Ammon's horn (tissue), 1 donor: ENCODE measurements at regions not wholly inside any gene's neighbourhood (a gene's known extent, or its start where the extent isn't known, plus 50 kb on each side); places are given as distances from the start of the nearest gene placed in this dataset.
"Not testable (repeated sequence)": the region's sequence is repeated elsewhere in the genome, so short reads cannot be mapped to it uniquely, and the experiment has no call there.

Experiments
- DNase-seq: peaks from one replicate; pipeline ENCODE4 v3.0.0-alpha.2; 2016; ENCODE audit warnings: low spot score

- DNase-seq = not testable (repeated sequence)
Observed at GRCh38 chr9:2279138-2279537, 264.0 kb downstream of the SMARCA2 start.

DNA sequence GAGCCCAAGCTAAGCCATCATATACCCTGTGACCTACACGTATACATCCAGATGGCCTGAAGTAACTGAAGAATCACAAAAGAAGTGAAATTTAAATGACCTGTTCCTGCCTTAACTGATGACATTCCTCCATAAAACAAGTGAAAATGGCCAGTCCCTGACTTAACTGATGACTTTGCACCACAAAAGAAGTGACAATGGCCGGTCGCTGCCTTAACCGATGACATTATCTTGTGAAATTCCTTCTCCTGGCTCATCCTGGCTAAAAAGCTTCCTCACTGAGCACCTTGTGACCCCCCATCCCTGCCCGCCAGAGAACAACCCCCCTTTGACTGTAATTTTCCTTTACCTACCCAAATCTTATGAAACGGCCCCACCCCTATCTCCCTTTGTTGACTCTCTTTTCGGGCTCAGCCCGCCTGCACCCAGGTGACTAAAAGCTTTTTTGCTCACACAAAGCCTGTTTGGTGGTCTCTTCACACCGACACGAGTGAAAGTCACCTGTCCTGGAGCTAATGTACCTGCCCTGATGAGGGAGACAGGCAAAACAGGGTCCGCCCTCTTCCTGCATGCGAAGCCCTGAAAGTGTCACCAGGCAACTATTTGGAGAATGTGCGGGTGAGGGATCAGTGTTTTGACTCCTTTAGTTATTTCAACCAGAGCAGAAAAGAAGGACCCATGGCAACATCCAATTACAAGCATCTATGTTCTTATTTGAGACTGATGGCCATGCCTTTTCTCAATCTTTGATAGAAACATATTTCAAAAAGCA, 266.1 kb downstream of the SMARCA2 start:
- DNase-seq = no peak

GRCh38 chr9:2281803-2282185, 266.6 kb downstream of the SMARCA2 start:
- DNase-seq = no peak

GRCh38 chr9:2284770-2285169, 269.6 kb downstream of the SMARCA2 start:
- DNase-seq = no peak

- DNase-seq = no peak
Observed at GRCh38 chr9:2285416-2286332, 270.5 kb downstream of the SMARCA2 start.

GRCh38 chr9:2286333-2286705, 271.2 kb downstream of the SMARCA2 start:
- no peak for DNase-seq

DNA sequence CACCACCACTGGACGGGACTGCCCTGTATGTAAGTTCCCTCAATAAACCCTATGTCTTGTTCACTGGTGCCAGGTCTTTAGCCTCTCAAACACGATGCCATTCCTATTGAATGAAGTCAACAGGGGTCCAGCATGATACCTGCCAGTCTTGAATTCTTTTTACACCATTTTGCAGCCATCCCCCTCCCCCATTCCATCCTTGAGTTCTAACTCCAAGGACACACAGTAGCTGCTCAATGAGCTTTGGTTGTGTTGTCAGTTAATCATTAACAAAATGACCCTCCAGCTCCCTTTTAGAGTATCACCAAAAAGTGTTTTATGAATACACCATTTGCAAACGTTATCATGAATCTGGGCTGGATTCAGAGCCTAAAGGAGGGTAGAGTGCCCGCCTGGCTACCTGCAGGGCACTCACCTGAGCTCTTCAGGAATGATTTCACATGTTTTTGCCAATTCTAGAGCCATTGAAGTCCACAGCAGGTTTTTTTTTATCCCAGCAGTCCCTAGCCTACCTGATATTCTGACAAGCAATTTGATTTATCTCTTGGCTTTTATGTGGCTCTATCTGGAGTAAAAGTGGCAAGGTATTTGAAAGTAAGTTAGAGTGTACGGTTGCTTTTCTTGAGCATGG, 271.8 kb downstream of the SMARCA2 start:
- no peak for DNase-seq

DNA sequence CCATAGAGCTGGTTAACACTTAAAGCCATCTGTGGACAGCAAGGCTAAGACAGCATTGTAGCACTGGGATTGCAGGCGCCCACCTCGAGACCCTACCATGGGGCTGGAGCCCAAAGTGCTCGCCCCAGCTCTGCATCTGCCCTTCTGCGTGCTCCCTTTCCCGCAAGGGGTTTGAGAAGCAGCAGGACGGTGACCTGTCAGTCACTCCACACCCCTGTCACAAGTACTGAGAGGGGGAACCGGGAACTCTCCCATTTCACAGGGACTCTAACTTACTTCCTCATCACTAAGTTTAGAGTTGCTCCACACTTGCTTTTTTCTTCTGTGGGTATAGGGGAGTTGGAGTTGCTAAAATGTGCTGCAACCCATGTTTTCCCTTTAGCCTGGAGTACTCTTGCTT, 273.2 kb downstream of the SMARCA2 start:
- DNase-seq = no peak

DNA sequence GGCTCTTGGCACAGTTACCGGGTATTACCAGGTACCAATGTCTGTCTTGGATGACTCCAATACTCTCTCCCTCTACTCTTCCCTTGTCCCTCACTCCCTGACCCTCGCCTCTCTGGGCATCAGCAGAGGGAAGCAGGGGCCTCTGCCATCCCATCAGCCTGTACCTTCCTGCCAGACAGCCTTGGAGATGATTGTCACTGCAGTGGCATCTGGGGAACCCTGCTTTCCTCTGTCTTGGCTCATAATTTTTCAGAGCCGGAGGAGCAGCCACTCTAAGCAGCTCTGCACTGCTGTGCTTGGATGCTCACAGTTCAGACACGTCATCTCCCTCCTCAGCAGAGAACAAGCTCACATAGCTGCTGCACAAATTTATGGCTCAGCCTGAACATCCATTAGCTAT, 274.1 kb downstream of the SMARCA2 start:
- DNase-seq = peak; percentile 48

DNA sequence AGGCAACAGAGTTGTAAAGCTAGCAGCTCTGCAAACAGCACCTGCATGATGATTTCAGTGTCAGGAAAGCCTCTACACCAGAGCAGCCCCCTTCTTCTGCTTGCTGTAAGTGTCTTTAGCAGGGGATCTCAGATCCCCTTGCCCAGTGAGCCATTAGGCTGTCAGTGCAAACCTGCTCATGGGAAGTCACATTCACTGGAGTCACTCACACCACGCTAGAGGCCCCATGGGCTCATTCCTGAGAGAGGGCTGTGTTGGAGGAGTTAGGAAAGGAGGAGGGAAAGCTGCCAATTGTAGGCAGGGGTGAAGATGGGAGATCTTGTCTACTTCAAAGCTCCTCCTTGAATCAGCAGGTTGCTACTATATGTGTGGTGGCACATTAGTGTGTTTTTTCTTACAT, 275.2 kb downstream of the SMARCA2 start:
- DNase-seq = no peak

DNA sequence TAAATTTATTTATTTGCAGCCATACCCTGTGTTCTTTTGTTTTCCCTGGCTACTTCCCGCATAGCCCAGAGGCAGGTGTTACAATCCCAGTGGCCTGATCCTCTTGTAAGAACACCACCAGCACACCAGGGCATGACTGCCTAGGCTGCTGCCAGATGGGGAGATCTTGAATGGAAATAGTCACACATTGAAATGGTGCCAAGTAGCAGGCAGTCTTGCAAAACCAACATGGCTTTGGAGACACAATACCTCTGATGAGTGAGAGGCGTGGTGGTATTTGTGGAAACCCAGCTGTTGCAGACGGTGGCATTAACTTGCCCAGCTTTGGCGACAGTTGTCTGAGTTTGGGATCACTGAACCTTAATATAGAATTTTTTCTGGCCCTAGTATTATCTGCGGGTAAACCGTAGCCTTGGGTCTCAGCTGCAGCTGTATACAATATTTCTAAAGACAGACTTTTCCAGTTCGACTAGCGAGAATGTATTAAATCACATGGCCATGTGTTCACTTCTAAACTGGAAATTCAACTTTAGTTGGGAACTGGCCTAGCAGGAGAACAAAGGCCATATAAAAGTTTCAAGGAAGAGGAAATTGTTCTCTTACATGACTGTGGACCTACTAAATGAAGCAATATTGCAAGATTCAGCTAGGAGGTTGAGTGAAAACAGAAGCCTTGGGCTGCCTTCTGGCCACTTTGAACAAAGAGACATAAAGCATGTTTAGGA, 277.0 kb downstream of the SMARCA2 start:
- no peak for DNase-seq

DNA sequence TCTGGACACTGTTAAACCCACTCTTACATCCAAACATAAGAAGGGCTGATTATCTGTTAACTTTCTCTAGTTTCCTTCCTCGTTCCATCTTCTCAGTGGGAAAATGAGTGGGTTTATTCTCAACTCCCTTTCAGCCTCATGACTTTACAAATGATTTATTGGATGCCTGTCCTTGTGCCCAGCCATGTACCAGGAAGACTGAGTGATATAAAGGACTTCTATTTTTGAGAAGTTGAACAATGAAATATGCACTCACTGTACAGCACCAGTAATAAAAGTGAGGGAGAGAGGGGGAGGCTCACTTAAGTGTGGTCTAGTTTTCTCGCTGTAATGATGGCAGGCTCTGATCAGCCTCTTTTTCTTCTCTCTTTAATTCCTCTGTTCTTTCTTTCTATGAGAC, 277.6 kb downstream of the SMARCA2 start:
- DNase-seq = no peak

DNA sequence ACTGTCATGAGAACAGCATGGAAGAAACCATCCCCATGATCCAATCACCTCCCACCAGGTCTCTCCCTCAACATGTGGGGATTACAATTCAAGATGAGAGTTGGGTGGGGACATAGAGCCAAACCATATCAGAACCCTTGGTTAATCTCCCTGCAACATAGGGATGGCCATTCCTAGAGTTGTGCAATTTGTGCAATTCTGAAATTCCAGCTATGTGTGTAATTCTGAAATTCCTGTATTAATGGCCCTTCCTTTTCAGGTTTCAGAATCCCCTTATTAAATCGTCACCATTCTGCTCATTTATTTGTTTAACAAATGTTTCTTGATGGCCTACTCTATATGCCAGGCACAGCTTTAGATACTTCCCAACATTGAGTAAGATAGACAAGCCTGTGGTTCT, 282.6 kb downstream of the SMARCA2 start:
- DNase-seq = no peak

DNA sequence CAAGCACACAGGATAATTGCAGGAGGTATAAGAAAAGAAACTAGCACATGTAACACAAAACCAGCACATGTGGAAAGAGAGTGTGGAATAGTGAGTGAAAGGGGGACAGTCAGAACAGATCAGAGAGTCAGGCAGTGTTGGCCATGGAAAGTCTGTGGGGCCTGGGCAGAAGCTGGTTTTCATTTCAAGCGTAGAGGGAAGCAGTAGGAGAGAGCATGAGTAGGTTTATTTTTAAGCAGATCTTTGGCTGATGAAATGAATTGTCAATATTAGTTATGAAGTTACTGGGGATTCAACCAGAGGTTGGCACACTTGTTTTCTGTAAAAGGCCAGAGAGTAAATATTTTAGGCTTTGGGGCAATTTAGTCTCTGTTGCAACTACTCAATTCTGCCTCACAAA, 283.1 kb downstream of the SMARCA2 start:
- DNase-seq = no peak

DNA sequence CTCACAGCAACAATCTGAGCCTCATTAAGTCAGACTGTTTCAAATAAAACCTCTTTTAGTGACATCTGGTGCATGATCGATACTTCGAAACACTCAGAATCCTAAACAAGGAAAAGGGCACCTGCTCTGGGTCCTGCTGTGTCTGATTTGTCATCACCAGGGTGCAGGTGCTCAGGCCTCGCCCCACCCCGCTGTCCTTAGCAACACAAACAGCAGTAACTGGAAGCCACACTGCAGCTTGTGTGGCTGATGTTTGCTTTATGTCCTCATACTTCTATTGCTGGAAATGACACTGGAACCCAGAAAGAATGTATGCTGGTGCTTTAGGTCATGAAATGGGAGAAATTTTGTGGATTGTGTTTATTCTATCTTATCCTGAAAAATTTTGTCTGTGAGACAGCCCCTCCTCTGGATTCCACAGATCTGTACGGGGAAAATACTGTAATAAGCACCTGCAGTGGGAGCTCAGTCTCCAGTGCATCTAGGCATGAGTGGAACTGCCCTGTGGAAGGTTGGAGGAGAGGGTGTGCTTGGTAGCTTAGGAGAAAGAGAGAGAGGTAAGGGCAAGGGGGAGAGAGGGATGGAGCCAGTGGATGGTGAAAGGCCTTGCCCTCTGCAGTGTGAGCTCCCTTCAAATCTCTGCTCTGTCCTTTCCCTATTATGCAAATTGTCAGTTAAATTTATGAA, 284.2 kb downstream of the SMARCA2 start:
- no peak for DNase-seq

DNA sequence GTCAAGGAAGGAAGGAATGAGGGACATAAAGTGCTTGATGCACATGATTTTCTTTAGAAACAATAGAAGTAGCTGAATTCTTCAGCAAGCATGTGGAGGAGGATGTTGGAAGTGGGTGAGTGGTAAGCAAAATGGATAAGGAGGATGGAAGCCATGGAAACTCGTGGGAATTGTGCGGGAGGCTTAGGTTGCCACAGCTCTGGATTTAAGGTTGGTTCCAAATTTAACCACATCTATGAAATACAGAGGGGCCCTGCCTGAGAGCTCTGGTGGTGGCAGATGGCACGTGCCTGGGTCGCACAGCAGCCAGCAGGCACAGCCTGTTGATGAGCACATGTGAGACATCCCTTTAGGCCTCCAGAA, 284.7 kb downstream of the SMARCA2 start:
- no peak for DNase-seq

DNA sequence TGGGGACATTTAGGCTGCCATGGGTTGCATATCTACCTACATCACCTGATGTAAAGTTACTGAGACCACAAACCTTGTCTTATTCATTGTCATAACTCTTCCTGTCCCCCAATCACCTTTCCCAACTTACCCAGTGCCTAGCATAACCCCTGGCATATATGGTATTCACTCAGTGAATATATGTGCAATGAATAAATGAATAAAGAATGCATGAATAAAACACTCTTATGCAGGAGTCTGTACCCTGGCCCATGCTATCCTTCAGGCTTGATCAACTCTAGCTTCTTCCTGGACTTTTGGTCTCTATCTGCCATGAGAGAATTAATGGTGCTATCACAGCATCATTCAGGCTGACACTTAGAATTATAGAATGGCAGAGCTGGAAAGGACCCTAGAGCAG, 285.2 kb downstream of the SMARCA2 start:
- no peak for DNase-seq

DNA sequence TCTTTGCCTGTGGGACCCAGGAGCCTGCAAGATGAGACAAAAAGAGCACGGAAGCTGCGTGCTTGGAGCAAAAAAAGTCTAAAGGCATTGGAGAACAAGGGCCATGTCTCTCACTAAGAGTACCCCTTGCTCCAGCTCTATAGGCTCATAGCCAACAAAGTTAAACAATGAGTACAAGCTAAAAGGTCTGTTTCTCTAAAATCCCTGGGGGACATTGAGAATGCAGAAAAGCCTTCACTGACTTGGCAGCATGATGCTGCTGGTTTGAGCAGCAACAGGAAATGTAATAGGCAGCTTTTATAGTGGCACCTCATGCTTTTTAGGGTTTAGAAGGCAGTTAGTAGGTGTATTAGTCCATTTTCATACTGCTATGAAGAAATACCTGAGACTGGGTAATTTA, 287.5 kb downstream of the SMARCA2 start:
- DNase-seq = no peak

DNA sequence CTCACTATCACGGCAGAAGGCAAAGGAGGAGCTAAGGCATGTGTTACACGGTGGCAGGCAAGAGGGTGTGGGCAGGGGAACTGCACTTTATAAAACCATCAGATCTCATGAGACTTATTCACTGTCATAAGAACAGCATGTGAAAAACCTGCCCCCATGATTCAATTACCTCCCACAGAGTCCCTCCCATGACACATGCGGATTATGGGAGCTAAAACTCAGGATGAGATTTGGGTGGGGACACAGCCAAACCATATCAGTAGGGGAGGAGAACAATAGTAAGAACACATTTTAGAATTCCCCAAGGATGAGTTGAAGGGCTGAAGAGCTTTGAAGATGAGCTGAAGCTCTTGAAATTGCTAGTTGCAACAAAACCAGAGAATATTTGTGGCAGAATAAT, 287.9 kb downstream of the SMARCA2 start:
- DNase-seq = no peak

DNA sequence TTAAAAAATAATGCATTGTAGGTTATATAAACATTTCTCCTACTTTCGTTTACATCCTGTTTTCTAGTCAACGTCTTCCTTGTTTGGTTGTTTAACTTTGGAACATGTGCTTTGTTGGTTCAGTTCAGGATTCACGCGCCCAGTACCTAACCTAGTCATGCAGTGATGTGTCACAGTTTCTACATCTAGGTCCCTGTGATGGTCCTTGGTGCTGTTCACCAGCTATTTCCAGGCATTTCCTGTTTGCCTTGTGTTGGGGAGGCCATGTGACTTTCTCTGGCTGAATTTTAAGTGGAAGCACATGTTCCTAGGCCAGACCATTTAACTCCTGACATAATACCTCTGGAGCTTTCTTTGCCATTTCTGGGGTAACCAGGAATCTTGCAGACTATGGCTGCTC, 292.3 kb downstream of the SMARCA2 start:
- DNase-seq = no peak

- DNase-seq = no peak
Observed at GRCh38 chr9:2311920-2312319, 296.8 kb downstream of the SMARCA2 start.

DNA sequence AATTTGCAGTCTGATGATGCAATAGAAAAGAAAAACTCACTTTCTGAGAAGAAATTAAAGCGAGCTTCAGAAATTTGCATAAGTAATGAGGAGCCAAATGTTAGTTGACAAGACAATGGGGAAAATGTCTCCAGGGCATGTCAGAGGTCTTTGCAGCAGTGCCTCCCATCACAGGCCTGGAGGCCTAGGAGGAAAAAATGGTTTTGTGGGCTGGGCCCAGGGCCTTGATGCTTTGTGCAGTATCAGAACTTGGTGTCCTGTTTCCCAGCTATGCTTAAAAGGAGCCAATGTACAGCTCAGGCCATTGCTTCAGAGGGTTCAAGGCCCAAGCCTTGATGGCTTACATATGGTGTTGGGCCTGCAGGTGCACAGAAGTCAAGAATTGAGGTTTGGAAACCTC, 298.4 kb downstream of the SMARCA2 start:
- no peak for DNase-seq
